ENCODE measurements at regions not wholly inside any gene's neighbourhood (a gene's known extent, or its start where the extent isn't known, plus 50 kb on each side); places are given as distances from the start of the nearest gene placed in this dataset.

DNA sequence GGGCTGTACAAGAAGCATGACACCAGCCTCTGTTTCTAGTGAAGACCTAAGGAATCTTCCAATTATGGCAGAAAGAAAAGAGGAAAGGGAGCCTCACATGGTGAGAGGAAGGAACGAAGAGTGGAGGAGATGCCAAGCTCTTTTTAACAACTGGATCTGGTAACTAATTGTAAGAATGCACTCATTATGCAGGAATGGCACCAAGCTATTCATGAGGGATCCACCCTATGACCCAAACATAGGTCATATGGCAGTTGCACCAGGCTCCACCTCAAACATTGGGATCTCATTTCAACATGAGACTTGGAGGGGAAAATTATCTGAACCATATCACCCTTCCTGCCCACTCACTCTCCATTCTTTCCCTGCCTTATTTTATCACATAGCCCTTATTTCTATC, 496.0 kb upstream of the SPTLC3 start:
- Histone ChIP-seq H2AFZ (ENCODE audit: low read depth, low read length) (no peak overlapping the region), H3K9ac (ENCODE audit: low read length) (no peak overlapping the region), H3K27me3 (ENCODE audit: insufficient read depth, low read length) (no peaks in the 10 kb centered on the region), H4K20me1 (ENCODE audit: insufficient read depth, low read length) (no peaks in the 10 kb centered on the region), H3K4me3 (ENCODE audit: insufficient read depth, low read depth, low read length) (no peak overlapping the region), H3K79me2 (ENCODE audit: insufficient read depth, low read length) (no peaks in the 10 kb centered on the region), H3K36me3 (ENCODE audit: insufficient read depth, low read length) (no peaks in the 10 kb centered on the region), H3K9me3 (ENCODE audit: insufficient read depth, low read depth, low read length) (no peaks in the 10 kb centered on the region), H3K4me1 (ENCODE audit: insufficient read depth, low read length) (no peaks in the 10 kb centered on the region), H3K27ac (ENCODE audit: low read depth, low read length) (no peak overlapping the region), H3K4me2 (ENCODE audit: low read length) (no peak overlapping the region)
- Mint-ChIP-seq H3K4me3 (ENCODE audit: unreplicated experiment) (no peak overlapping the region), H3K27ac (ENCODE audit: unreplicated experiment) (no peak overlapping the region), H3K36me3 (ENCODE audit: low read depth, unreplicated experiment) (no peaks in the 10 kb centered on the region), H3K9me3 (ENCODE audit: unreplicated experiment) (no peaks in the 10 kb centered on the region), H3K4me1 (ENCODE audit: low read depth, unreplicated experiment) (peaks cover 3% of the 10 kb centered on the region), H3K27me3 (ENCODE audit: low read depth, unreplicated experiment) (no peaks in the 10 kb centered on the region)
- FAIRE-seq, result no peak
- no peak for DNase-seq (ENCODE audit: low read depth)
- TF ChIP-seq, protein P1, sequence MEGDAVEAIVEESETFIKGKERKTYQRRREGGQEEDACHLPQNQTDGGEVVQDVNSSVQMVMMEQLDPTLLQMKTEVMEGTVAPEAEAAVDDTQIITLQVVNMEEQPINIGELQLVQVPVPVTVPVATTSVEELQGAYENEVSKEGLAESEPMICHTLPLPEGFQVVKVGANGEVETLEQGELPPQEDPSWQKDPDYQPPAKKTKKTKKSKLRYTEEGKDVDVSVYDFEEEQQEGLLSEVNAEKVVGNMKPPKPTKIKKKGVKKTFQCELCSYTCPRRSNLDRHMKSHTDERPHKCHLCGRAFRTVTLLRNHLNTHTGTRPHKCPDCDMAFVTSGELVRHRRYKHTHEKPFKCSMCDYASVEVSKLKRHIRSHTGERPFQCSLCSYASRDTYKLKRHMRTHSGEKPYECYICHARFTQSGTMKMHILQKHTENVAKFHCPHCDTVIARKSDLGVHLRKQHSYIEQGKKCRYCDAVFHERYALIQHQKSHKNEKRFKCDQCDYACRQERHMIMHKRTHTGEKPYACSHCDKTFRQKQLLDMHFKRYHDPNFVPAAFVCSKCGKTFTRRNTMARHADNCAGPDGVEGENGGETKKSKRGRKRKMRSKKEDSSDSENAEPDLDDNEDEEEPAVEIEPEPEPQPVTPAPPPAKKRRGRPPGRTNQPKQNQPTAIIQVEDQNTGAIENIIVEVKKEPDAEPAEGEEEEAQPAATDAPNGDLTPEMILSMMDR (IDR thresholded peaks at IDR 0.05; ENCODE audit: insufficient read depth, low read depth, low read length), result no peak
- no peak for TF ChIP-seq EZH2 (IDR thresholded peaks at IDR 0.05; ENCODE audit: insufficient read depth, low read length)

GRCh38 chr20:12528104-12528503, 480.7 kb upstream of the SPTLC3 start:
- Histone ChIP-seq H3K36me3 (ENCODE audit: insufficient read depth, low read length) (no peaks in the 10 kb centered on the region), H3K9me3 (ENCODE audit: insufficient read depth, low read depth, low read length) (no peaks in the 10 kb centered on the region), H4K20me1 (ENCODE audit: insufficient read depth, low read length) (no peaks in the 10 kb centered on the region), H2AFZ (ENCODE audit: low read depth, low read length) (no peak overlapping the region), H3K9ac (ENCODE audit: low read length) (no peak overlapping the region), H3K27me3 (ENCODE audit: insufficient read depth, low read length) (no peaks in the 10 kb centered on the region), H3K4me1 (ENCODE audit: insufficient read depth, low read length) (no peaks in the 10 kb centered on the region), H3K79me2 (ENCODE audit: insufficient read depth, low read length) (no peaks in the 10 kb centered on the region), H3K27ac (ENCODE audit: low read depth, low read length) (no peak overlapping the region), H3K4me2 (ENCODE audit: low read length) (no peak overlapping the region), H3K4me3 (ENCODE audit: insufficient read depth, low read depth, low read length) (no peak overlapping the region)
- Mint-ChIP-seq H3K36me3 (ENCODE audit: low read depth, unreplicated experiment) (no peaks in the 10 kb centered on the region), H3K9me3 (ENCODE audit: unreplicated experiment) (peaks cover 2% of the 10 kb centered on the region), H3K4me3 (ENCODE audit: unreplicated experiment) (no peak overlapping the region), H3K4me1 (ENCODE audit: low read depth, unreplicated experiment) (no peaks in the 10 kb centered on the region), H3K27ac (ENCODE audit: unreplicated experiment) (no peak overlapping the region), H3K27me3 (ENCODE audit: low read depth, unreplicated experiment) (no peaks in the 10 kb centered on the region)
- DNase-seq (ENCODE audit: low read depth), result no peak
- FAIRE-seq, result no peak
- TF ChIP-seq EZH2 (IDR thresholded peaks at IDR 0.05; ENCODE audit: insufficient read depth, low read length), result no peak
- TF ChIP-seq, protein P1 (IDR thresholded peaks at IDR 0.05; ENCODE audit: insufficient read depth, low read depth, low read length), result no peak

GRCh38 chr20:12528591-12529041, 480.2 kb upstream of the SPTLC3 start:
- Histone ChIP-seq H3K79me2 (ENCODE audit: insufficient read depth, low read length) (no peaks in the 10 kb centered on the region), H3K4me1 (ENCODE audit: insufficient read depth, low read length) (no peaks in the 10 kb centered on the region), H3K27ac (ENCODE audit: low read depth, low read length) (no peak overlapping the region), H3K9me3 (ENCODE audit: insufficient read depth, low read depth, low read length) (no peaks in the 10 kb centered on the region), H3K27me3 (ENCODE audit: insufficient read depth, low read length) (no peaks in the 10 kb centered on the region), H4K20me1 (ENCODE audit: insufficient read depth, low read length) (no peaks in the 10 kb centered on the region), H3K9ac (ENCODE audit: low read length) (no peak overlapping the region), H3K4me2 (ENCODE audit: low read length) (no peak overlapping the region), H3K36me3 (ENCODE audit: insufficient read depth, low read length) (no peaks in the 10 kb centered on the region), H3K4me3 (ENCODE audit: insufficient read depth, low read depth, low read length) (no peak overlapping the region), H2AFZ (ENCODE audit: low read depth, low read length) (no peak overlapping the region)
- peaks cover 2% of the 10 kb centered on the region for H3K9me3 Mint-ChIP-seq (ENCODE audit: unreplicated experiment)
- H3K27ac Mint-ChIP-seq (ENCODE audit: unreplicated experiment), result no peak overlapping the region
- no peak overlapping the region for H3K4me3 Mint-ChIP-seq (ENCODE audit: unreplicated experiment)
- DNase-seq (ENCODE audit: low read depth) (no peak), FAIRE-seq (no peak)
- TF ChIP-seq, protein P1 (IDR thresholded peaks at IDR 0.05; ENCODE audit: insufficient read depth, low read depth, low read length), result no peak
- no peak for TF ChIP-seq EZH2 (IDR thresholded peaks at IDR 0.05; ENCODE audit: insufficient read depth, low read length)
- H3K4me1 Mint-ChIP-seq (ENCODE audit: low read depth, unreplicated experiment), result no peaks in the 10 kb centered on the region
- no peaks in the 10 kb centered on the region for H3K36me3 Mint-ChIP-seq (ENCODE audit: low read depth, unreplicated experiment)
- no peaks in the 10 kb centered on the region for H3K27me3 Mint-ChIP-seq (ENCODE audit: low read depth, unreplicated experiment)
